DMS114 treated with DMSO at 0.1 percent for 48 hours (cell line): ENCODE measurements at regions not wholly inside any gene's neighbourhood (a gene's known extent, or its start where the extent isn't known, plus 50 kb on each side); places are given as distances from the start of the nearest gene placed in this dataset.

ENCODE experiments used
- DNase-seq: peaks from one replicate; lab custom pipeline; 2025; ENCODE audit not compliant: unreplicated experiment; lab: John Stamatoyannopoulos, UW

GRCh38 chr10:111784946-111785465 is 398.6 kb downstream of the GPAM start:
- no peak for DNase-seq

GRCh38 chr10:111785921-111786320 is 397.6 kb downstream of the GPAM start:
- DNase-seq, result no peak

- DNase-seq, result no peak
Observed at GRCh38 chr10:111789821-111790220, 393.7 kb downstream of the GPAM start.

GRCh38 chr10:111801841-111802240 is 381.7 kb downstream of the GPAM start:
- DNase-seq, result no peak

GRCh38 chr10:111804781-111805180 is 378.8 kb downstream of the GPAM start:
- no peak for DNase-seq

GRCh38 chr10:111811517-111811916 is 372.0 kb downstream of the GPAM start:
- no peak for DNase-seq

- no peak for DNase-seq
Observed at GRCh38 chr10:111820471-111820870, 363.1 kb downstream of the GPAM start.

- no peak for DNase-seq
Observed at GRCh38 chr10:111821871-111822270, 361.7 kb downstream of the GPAM start.

- DNase-seq, result no peak
Observed at GRCh38 chr10:111822661-111823060, 360.9 kb downstream of the GPAM start.

GRCh38 chr10:111824128-111824527 is 359.4 kb downstream of the GPAM start:
- no peak for DNase-seq

GRCh38 chr10:111830359-111830758 is 353.2 kb downstream of the GPAM start:
- no peak for DNase-seq

GRCh38 chr10:111831058-111831457 is 352.5 kb downstream of the GPAM start:
- no peak for DNase-seq

- no peak for DNase-seq
Observed at GRCh38 chr10:111833251-111833650, 350.3 kb downstream of the GPAM start.

- no peak for DNase-seq
Observed at GRCh38 chr10:111835574-111835973, 348.0 kb downstream of the GPAM start.

- DNase-seq, result no peak
Observed at GRCh38 chr10:111836064-111836463, 347.5 kb downstream of the GPAM start.

GRCh38 chr10:111836571-111836970 is 347.0 kb downstream of the GPAM start:
- DNase-seq, result no peak

- DNase-seq, result no peak
Observed at GRCh38 chr10:111837086-111837485, 346.5 kb downstream of the GPAM start.

- DNase-seq, result no peak
Observed at GRCh38 chr10:111837985-111838384, 345.6 kb downstream of the GPAM start.

- no peak for DNase-seq
Observed at GRCh38 chr10:111840546-111840945, 343.0 kb downstream of the GPAM start.

GRCh38 chr10:111852801-111853200 is 330.8 kb downstream of the GPAM start:
- no peak for DNase-seq

GRCh38 chr10:111856631-111857030 is 326.9 kb downstream of the GPAM start:
- no peak for DNase-seq

GRCh38 chr10:111865550-111865949 is 318.0 kb downstream of the GPAM start:
- DNase-seq, result no peak

GRCh38 chr10:111871458-111871857 is 312.1 kb downstream of the GPAM start:
- no peak for DNase-seq

GRCh38 chr10:111872591-111872990 is 311.0 kb downstream of the GPAM start:
- DNase-seq, result no peak
